HG02970 (cell line): ENCODE measurements at regions not wholly inside any gene's neighbourhood (a gene's known extent, or its start where the extent isn't known, plus 50 kb on each side); places are given as distances from the start of the nearest gene placed in this dataset.
"Not testable (repeated sequence)": the region's sequence is repeated elsewhere in the genome, so short reads cannot be mapped to it uniquely, and the experiment has no call there.

ENCODE experiments used
- ATAC-seq: cut with Tn5 transposase; IDR thresholded peaks from one replicate; pipeline ENCODE4 v1.9.1; 2021; ENCODE audit warnings: mild to moderate bottlenecking, moderate library complexity, moderate number of reproducible peaks; ENCODE audit not compliant: unreplicated experiment, low FRiP score

DNA sequence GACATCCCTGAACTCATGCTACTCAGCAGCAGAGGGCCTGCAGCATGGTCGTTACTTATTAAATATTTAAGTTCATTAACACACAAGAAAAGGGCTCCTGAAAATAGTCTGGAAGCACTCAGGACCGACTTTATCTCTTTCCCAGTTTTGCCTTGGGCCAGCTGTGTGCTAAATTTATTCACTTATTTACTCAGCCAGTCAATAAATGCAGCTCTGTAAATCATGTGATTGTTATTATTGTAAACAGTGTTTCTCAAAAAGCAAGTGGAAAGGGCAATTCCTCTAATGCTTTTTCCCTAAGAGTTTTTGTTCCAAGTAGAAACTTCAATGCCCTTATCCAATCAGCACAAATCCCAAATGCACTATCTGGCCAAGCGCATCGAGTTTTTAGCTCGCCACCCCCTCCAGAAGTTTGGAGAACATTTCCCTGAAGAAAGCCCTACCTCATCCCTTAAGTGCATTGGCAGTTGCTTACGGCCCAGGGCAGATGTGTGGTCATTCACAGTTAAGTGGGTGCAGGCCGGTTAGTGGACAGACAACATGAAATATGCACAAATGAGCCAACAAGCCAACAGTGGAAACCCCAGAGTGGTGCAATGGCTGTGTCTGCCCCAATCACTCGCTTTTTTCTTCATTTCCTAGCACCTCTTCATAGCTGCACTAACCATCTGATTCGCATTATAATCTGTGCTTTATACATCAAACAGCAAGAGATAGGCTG is 125.8 kb downstream of the SMIM20 start:
- no peak for ATAC-seq

DNA sequence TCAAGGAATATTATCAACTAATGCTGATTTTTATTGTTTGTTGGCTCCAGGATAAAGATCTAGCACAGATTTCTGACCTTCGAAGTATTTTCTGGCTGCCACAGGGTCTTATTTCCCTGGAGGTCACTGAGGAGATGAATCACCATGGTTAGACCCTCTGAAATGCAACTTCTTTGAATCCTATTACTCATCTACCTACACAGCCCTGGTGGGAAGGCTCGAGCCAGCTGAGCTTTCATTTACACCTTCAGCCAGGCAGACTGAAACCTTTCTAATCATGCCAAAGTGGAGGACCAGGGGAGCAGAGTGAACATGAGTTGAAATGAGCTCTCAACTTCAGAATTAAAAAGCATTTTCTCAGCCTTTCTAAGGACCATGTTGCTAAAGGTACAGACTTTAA is 130.5 kb downstream of the SMIM20 start:
- ATAC-seq, result no peak

DNA sequence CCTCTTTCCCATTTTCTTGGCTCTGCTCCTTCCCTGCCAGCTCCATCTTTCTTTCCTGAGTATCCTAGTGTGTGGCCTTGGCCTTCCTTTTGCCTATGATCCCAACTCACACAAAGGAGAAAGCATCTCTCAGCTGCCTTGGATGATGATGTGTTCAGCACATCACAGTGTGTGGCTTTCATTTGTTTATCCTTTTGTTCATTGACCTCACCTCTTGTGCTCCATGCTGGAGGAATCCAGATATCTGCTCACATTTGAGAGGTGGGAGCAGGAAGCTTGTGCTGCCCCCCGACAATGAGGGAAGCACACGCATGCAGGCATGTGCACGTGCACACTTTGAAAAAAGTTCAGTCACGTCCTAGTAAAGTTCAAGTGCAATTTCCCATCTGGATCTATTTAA is 131.0 kb downstream of the SMIM20 start:
- no peak for ATAC-seq

DNA sequence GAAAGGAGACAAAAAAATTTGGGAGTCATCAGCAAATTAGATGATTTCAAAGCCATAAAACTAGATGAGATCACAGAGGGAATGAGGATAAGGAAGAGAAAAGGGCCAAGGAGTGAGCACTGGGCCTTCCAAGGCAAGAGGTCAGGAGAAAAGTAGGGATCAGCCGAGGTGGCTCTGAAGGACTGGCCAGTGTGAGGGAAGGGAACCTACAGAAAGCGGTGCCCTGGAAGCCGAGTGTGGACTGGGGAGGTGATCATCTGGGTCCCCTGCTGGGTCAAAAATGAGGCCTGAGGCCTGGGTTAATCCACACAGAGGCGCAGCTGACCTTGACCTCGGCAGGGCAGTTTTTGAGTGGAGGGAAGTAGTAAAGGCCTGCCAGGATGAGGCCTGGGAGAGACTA is 133.8 kb downstream of the SMIM20 start:
- no peak for ATAC-seq

DNA sequence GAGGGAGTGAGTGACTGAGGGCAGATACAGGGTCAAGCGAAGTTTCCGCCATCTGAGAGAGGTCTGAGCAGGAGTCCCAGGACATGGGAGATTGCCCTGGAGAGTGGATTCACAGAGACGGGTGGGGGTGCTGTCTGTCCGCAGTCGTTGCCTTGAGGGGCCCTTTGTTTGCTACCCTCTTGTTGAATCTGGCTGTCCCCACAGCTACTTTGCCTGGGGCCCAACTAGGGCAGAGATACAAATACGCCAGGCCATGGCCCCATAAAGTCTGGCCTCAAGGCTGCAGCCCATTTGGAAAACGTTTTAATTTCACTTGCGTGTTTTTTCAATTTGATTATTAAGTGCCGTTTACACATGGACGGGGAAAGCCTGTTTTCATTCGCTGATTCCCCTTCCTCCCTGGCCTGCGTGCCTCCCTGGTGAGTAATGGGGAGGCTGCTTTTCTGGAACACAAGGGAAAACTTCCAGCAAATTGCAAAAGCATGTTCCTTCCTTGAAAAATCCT is 134.4 kb downstream of the SMIM20 start:
- ATAC-seq, result no peak

DNA sequence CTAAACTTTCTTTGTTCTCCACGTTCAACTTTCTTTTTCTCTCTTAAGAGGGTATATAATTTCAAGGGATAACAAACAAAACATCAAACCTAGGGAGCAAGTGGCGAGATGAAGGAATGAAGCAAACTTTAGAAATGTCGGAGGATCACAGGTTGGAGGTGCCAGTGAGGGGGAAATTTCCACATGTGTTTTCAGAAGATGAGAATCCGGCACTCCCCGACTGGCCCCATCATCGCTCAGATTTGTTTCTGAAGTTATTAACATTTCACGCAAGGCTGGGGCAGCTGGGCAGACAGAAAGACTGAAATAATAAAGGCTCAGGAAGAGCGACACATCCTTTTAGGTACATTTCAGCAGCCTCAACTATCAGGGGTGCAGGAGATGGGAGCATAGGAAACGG is 134.9 kb downstream of the SMIM20 start:
- ATAC-seq, result no peak

DNA sequence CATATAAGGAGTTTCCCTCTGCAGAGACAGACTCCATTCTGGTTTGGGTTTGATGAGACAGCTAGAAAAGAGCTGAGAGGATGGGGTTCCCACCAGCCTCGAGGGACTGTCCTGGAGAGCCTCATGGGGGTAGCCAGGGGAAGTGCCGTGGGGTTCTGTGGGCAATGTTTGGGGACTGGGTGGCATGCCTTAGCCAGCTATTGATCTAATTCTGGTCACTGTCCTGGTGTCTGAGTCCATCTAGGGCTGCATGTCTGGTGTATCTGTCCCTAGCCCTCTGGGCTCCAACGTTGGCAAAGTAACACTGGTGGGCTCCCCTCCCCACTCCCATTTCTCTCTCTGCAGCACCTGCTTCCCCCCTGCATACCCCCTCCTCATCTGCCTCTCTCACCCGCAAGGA is 135.4 kb downstream of the SMIM20 start:
- ATAC-seq, result no peak

DNA sequence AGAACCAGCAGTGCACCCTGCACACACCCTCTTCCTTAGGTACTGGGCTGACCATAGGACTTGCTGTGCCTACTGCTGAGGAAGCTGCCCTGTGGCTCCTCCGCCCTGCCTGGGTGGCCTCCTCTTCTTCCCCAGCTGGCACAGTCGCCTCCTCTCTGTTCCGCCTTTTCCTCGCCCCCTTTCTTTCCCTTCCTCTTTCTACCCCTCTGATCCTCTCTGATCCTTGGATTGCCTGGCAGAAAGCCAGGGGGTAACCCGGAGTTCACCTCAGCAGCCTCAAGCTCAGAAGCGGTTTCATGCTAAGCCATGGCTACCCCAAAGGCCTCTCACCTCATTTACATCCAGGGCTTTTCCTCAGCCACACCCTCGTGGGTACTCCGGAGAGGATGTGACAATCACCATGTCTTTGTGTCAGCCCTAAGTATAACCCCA is 136.2 kb downstream of the SMIM20 start:
- ATAC-seq, result no peak

DNA sequence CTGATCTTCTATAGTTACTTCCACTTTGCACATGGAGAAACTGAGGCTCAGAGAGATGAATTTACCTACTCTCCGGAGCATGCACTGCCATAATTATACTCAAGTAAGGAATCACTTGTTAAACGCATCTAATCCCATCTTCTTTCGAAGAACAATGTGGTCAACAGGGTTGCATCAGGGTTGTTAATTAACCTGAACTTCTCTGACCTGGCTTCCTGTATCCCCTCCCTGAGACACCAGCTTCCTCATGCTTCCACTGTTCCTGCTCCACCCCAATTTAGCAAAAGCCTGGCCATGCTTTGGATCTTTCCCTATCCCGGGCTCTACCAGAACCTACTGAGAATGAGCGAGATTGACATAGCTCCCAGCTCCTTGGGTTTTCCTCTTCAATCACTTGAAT is 136.7 kb downstream of the SMIM20 start:
- no peak for ATAC-seq

DNA sequence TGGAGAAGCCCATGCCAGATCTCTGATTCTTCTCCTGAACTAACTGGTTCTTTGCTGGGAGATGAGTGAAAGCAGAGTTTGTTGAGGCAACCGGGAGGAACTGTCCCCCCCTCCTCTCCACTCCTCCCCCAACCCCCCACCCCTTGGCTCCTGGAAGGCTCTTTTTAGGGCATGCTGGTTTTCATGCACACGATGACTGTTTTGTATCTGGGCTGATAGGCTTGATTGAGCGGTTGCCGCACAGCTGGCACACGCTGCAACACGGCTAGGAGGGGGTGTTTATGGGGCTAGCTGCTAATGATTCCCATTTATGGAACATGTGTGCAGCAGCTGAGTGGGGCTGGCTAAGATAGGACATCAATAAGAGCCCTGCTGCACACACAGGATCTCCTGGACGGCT is 137.2 kb downstream of the SMIM20 start:
- ATAC-seq, result no peak

DNA sequence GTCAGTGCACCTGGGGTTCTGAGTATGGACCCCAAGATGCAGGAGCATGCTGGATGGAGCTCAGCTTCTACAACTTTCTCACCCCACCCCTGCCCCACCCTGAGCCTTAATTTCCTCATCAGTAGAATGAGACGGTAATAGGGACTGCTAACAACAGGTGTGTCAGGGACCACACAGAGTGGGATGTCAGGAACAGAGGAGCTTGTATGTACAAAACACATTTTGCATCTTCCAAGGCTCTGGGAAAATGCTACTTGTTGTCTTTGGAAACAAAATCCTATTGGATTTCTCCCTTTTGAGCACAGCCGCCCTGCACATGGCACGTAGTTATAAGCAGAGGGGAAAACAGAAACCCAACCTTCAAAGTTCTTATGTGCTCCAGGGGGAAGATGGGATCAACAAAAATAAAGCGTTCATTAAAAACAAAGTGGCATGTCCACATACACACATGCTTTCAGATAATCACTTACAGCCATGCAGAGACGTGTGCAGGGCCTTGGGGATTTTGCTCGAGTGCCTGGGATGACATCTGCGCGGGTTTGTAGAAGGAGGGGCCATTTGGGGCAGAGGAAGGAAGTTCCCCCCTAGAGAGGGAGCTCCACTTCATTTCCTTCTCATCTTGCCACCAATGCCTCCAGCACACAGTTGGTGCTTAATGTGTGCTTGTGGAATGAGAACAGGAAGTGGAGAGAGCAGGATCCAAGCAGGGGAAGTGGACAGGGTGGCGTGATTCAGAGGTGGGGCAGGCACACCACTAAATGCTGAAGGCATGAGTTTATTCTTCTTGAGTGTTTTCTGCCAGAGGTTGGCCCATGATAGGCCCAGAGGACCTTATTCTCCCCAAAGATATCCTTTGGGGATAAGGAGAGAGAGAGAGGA is 138.9 kb downstream of the SMIM20 start:
- no peak for ATAC-seq

DNA sequence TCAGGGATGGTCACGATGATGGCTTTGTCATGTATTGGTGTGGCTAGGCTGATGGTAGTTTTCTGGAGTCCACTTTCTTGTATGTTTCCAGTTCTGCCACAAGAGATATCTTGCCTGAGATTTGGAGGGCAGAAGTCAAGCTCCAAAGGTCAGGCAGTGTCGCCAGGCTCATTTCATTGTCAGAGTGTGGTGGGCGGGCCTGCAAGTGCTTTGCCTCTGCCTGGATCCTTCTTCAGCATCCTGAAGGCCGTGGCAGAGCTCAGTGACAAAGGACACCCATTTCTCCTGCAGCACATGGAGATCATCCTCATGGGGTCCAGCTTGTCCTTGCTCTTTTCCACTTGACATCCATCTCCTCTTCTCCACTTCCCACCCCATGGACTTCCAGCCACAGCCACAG is 139.7 kb downstream of the SMIM20 start:
- ATAC-seq, result no peak

DNA sequence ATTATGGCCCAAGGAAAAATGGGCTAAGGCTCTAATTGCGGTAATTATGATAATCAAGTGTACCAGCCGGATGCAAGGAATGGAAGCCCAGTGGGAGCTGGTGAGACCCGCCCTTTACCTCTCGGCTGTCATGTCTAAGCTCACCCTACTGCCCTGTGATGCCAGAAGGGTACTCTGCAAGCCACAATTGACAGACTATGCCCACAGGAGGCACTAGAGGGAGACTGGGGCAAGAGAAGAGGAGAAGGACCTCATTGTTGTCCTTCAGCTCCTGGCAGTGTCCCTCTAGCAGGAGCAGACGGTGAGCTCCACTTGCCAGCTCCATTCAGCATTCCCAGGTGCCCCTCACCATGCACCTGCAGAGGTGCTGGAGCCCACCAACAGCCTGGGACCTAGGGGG is 141.8 kb downstream of the SMIM20 start:
- no peak for ATAC-seq

DNA sequence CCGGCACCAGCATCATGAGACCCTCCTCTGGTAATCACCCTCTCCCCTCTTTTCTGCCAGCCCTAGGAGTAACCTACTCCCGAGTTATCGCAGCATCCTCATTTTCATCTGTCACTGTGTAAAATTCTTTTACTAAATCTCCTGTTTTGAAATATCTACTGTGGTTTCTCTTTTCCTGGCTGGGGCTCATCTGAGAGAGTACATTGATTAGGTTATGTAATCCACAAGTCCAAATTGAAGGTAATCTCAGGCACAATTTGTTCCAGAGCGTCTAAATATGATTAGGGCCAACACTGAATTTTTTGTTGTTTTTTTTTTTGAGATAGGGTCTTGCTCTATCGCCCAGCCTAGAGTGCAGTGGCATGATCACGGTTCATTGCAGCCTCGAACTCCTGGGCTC is 142.4 kb downstream of the SMIM20 start:
- no peak for ATAC-seq

DNA sequence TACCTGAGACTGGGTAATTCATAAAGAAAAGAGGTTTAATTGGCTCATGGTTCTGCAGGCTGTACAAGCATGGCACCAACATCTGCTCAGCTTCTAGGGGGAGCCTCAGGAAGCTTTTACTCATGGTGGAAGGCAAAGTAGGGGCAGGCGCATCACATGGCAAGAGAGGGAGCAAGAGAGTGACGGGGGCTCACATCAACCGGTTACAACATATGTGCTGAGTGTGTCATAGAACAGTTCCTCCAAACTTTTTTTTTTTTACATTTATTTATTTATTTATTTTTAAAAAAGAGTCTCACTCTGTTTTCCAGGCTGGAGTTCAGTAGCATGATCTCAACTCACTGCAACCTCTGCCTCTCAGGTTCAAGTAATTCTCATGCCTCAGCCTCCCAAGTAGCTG is 143.8 kb downstream of the SMIM20 start:
- ATAC-seq, result not testable (repeated sequence)

DNA sequence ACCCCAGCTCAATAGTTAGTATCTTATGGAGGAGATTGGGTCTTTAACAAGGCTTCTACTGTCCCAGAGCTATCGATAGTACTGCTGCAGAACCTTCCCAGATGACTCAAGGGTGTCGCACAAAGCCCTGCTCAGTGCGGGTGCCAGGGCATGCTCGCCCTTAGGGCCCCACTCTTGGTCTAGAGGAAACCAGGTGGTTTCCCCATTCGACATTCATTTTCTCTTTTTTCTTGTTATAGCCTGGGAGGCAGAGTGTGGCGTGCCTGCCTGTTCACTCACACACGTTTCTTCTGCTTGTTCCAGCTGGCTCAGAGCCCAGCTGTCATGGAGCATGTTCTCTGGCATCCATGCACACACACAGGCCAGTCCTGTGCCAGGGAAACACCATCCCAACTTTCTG is 144.5 kb downstream of the SMIM20 start:
- ATAC-seq, result no peak

DNA sequence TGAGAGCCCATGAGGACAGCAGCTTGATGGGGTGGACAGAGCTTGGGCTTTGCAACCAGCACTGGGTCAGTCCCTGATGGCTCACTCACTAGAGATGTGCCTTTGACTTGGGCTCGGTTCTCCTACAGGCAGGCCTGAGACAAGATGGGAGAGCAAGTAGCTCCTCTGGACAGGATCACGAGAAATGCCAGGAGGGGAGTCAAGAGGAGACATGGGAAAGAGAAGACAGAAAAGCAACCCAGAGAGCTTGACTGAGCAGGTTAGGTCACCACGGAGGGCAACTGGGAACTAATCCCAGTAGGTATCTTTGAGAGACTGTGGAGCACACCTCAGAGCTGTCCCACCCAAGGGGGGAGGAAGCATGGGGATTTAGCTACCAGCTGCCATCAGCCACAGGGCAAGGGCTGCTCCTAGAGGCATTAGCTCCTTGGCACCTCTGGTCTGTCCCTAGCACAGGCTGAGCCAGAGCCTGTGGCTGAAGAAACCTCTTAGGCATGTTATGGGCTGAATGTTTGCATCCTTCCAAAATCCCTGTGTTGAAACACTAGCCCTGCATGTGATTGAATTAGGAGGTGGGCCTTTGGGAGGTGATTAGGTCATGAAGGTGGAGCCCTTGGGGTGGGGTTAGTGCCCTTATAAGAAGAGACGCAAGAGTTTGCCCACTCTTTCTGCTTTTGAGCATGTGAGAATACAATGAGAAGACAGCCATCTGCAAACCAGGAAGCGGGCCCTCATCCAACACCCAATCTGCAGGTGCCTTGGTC is 145.6 kb downstream of the SMIM20 start:
- ATAC-seq, result no peak

DNA sequence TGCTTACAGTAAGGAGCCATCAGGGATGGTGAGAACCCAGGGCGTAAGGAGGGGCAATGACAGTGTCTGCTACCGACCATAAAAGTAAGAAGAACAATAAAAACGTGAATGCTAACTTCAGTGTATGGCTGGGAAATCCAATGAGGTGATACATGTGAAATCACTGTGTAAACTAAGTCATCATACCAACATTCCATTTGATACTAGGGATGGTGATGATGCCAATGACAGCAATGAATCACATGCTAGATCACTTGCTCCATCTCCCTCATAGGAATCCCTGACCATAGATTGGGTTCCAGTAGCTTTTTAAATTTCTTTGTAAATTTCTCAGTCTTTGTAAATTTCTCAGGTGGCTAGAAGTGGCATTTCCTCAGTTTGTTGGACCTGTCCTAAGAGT is 146.3 kb downstream of the SMIM20 start:
- no peak for ATAC-seq

DNA sequence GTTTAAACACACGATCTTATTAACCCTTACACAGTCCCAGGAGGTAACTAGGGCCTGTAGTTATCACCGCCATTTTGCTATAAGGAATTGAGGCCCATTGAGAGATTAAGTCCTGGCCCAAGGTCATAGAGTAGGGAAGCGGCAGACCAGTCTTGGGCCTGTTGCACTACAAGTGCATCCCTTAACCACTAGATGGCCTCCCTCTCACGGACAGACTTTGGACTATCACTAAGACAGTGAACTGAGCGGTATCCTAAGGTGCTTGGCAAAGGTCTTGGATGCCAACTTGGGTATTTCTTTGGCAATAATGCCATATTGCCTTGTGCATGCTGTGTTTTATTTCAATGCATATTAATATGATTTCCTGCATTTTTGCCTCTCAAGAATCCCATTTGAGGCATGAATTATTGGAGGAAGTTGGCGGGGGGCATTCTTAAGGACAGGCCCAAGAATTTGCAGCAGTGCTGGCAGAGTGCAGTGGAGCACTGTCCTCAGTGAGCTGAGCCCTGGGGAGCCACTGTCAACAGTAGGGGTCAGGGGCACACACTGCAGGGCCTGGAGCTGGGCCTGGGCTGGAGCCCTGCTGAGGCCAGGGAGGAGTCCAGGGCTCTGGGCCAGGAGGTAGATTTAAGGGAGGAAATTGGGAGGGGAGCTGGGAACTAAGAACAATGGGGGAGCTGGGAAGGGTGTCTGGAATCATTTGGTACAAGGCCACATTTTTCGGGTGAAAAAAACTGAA is 147.4 kb downstream of the SMIM20 start:
- ATAC-seq, result no peak

DNA sequence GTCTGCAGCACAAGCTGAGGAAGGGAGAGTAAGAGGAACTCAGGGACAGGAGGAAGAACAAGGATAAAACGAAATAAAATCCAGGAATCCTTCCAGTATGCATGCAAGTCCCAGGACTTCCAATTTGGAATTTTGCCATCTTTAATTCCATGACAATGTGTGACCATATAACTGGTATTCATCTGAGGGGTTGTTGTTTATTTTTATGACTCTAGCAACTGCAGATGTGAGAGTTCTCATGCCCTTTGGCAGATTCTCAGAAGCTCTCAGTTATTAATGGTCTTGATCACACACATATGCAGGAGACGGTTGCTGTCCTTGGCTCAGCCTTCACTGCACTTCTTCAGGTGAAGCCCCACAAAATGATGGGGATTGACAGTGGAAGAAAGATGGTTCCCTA is 148.2 kb downstream of the SMIM20 start:
- ATAC-seq, result no peak
